Loucy (cell line): ENCODE measurements at regions not wholly inside any gene's neighbourhood (a gene's known extent, or its start where the extent isn't known, plus 50 kb on each side); places are given as distances from the start of the nearest gene placed in this dataset.
"Not testable (repeated sequence)": the region's sequence is repeated elsewhere in the genome, so short reads cannot be mapped to it uniquely, and the experiment has no call there.

Experiments used
- EZH2phosphoT487 ChIP-seq: fragments of 200-600 bp; IDR thresholded peaks from 2 replicates; pipeline ENCODE4 v1.6.1; 2018; ENCODE audit warnings: antibody characterized with exemption, mild to moderate bottlenecking, moderate library complexity, borderline replicate concordance
- TF ChIP-seq, protein P1 (sequence below): fragments of 200-600 bp; sonication (generic); conservative IDR thresholded peaks from 2 replicates; pipeline ENCODE4 v1.5.1; 2014; ENCODE audit warnings: mild to moderate bottlenecking, antibody characterized with exemption, low read length

DNA sequence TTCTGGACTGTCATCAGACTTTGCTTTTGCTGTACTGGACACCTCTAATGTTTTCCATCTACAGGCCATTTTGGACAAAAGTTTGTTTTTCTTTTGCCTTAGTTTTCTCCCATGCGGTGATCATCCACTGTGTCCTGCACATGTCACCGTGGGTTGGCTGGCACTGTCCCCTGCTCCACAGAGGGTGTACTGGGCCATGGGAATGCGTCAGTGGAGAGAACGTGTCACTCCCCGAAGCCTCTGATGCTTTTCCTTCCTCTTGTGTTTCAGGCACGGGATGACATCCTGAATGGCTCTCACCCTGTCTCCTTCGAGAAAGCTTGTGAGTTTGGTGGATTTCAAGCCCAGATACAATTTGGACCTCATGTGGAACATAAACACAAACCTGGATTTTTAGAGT, 385.0 kb upstream of the TPM1 start:
- TF ChIP-seq, protein P1, sequence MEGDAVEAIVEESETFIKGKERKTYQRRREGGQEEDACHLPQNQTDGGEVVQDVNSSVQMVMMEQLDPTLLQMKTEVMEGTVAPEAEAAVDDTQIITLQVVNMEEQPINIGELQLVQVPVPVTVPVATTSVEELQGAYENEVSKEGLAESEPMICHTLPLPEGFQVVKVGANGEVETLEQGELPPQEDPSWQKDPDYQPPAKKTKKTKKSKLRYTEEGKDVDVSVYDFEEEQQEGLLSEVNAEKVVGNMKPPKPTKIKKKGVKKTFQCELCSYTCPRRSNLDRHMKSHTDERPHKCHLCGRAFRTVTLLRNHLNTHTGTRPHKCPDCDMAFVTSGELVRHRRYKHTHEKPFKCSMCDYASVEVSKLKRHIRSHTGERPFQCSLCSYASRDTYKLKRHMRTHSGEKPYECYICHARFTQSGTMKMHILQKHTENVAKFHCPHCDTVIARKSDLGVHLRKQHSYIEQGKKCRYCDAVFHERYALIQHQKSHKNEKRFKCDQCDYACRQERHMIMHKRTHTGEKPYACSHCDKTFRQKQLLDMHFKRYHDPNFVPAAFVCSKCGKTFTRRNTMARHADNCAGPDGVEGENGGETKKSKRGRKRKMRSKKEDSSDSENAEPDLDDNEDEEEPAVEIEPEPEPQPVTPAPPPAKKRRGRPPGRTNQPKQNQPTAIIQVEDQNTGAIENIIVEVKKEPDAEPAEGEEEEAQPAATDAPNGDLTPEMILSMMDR, result not testable (repeated sequence)
- not testable (repeated sequence) for TF ChIP-seq EZH2phosphoT487
